Islet precursor cell (in vitro differentiated cells): ENCODE measurements at regions not wholly inside any gene's neighbourhood (a gene's known extent, or its start where the extent isn't known, plus 50 kb on each side); places are given as distances from the start of the nearest gene placed in this dataset.

Experiments
- DNase-seq: peaks from one replicate; pipeline ENCODE4 v3.0.0-alpha.2; 2018

GRCh38 chr2:128402911-128403670 is 84.4 kb upstream of the HS6ST1 start:
- DNase-seq, result peak; percentile 51

GRCh38 chr2:128403814-128404708 is 85.4 kb upstream of the HS6ST1 start:
- peak; percentile 21 for DNase-seq

DNA sequence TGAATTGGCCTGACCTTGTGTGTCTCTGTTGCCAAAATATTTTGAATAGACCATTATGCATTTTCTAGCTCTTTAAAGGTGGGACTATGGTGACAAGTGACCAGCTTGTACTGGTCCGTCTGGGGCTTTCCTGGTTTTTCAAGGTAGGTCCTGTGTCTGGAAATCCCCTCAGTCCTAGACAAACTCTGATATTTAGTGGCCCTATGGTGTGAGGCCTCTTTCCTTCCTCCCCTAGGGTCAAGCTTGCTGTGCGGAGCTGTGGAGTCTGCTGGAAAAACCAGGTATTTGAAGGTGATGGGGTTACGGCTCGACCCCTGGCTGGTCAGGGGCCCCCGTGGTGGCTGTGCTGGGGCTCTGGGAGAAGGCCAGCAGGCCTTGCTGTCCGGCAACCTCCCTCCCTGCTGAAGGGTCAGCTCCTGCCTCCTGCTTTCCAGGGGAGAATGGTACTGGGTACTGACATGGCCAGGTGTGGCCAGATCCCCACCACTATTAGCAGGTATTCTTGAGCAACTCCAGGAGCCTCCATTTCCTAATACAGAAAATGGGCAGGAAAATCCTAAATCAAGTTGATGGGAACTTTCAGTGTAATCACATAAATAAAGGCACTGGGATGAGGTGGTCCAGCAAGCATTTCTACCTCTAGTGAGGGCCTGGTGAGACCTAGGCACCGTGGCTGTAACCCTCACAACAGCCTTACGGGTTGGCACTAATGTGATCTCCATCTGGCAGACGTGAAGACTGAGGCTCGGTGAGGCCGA is 86.2 kb upstream of the HS6ST1 start:
- DNase-seq, result peak; percentile 44

DNA sequence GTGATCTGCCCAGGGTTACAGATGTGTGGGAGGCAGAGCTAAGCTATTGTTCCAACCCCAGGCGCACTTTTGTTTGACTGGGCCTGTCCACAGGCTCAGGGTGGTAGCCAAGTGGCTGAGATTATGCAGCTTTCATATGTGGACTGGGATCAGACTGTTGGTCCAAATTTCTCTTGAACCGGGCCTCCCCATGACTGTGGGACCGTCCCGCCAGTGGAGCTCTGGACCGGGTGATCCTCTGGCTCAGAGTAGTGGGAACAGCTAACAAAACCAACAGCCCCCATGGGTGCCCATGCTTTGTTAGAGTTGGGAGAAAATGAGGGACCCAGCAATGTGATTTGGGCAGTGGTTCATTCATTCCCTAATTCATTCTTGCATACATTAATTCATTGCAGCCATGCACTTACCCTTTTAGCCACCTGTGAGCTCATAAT is 86.8 kb upstream of the HS6ST1 start:
- no peak for DNase-seq

DNA sequence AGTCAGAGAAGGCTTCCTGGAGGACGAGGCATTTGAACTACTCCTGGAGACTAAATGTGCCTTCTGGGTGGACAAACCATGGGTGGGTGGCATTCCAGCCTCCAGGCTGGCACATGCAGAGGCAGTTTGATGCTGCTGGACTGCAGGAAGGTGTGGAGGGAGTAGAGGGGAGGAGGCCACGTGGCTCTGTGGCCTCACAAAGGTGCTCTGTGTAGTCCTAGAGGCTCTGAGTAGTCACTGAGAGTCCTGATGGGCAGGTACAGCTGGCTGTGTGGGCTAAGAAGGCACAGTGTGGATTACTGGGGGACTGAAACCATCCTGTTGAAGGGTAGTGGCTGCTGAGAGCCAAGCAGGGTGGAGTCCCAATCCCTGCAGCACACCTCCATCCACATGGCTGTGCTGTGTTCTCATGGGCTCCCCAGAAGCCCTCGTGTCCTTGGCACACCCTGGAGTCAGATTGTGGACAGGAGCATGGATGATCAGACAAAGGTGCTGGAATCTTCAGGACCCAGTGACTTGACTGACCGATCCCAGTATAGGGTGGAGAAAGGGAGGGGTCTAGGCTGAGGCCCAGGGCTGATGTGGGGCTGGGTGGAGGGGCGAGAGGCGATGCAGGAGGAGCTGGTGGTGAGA is 87.4 kb upstream of the HS6ST1 start:
- peak; percentile 53 for DNase-seq

DNA sequence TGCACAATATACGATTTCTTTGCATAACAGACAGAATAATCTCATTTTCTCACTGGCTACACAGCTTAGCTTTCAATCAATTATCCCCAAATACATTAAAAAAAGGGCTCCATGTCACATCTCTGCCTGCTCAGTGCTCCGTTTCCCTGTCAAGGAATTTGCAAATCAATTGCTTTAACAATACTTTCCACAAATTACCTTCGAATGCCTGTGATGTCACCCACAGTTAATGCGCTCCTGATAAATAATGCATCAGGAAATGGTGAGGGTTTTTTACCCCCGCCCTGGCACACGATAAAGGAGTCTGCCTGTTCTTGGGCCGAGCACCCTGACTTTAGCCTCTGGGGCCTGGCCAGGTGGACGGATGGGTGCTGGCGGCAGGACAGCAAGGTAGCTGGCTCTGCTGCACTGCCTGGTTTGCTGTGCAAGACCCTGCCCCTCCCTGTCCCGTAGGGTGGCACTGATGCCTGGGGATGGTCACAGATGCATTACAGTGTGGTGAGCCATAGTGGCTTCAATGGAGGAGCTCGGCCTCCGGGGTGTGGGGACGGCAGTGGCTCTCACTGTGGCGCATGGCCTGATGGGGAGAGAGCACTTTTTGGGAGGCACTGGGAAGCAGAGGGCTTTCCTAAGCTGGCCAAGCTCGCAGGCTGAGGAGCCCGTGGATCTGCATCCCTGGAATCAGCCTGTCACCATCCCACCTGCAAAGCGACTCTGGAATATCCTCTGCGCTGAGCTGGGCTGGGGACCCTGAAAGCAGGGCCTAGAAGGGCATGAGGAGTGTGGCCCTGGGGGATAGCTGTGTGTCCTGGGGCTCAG is 88.3 kb upstream of the HS6ST1 start:
- peak; percentile 51 for DNase-seq

DNA sequence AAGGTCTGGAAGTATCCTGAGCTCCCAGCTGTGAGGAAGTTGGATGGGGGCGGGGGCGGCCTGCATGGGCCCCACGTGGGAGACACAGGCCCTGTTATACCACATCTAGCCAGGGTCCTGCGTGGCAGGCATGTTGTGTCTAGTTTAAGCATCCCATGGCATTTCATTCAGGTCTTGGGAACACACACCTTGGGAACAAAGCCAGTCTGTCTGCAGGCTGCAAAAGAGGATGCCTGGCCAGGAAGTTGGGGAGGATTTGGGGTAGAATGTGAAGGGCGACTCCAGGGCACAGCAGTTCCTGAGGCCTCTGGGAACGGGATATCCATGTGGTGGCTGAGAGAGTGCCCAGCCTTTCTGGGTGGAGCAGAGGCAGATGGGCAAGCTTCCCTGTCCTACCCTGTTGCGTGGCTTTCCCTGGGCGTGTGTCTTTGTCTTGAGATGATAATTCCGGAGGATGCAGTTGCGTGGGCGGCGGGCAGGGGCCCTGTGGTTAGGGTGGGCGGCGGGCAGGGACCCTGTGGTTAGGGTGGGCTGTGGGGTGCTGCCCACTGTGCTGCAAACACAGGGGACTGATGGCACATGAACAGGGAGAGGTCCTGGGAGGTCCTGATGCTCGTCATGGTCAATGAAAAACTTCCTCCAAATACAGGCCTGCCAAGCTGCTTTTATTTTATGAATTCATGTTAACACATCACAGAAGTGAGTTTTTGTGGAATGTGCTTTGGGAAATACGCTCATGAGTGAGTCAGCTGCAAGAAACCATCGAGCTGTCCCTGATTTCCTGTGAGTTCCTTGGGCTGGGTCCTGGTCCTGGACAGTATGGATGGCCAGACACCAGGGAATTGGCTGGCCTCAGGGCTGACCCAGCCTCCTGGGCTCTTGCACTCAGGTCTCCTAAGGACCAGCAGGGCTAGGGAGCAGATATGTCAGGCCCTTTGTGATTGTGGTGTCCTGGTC is 90.0 kb upstream of the HS6ST1 start:
- peak; percentile 73 for DNase-seq

DNA sequence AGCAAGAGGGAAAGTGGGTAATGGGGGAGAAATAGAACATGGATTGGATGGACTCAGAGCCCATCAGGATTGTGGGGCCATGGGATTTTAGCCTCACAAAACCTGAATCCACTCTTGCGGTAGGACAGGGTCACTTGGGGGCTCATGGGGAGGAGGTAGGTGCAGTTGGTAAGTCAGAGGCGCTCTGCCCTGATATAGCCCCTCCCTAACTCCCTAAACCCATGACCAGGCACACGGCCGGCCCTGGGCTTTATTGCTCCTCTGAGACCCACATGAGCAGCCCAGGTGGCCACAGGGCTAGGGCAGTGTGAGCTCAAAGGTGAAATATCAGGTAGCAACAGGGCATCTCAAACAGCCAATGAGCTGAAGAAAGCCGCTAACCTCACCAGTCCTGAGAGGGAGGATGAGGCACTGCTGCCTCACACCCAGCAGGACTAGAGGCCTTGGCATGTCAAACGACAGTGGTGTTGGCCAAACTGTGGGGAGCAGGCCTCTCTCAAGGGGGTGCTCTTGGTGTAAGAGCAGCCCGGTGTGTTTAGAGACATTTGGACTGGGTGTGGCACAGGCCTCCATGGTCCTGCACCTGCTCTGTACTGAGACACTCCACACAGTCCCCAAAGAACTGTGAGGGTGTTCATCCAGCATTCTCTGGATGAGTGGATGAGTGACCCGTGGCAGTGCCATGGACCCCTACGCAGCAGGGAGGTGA is 90.8 kb upstream of the HS6ST1 start:
- peak; percentile 44 for DNase-seq

- peak; percentile 42 for DNase-seq
These were observed 91.5 kb upstream of the HS6ST1 start for GRCh38 chr2:128410035-128410757.

DNA sequence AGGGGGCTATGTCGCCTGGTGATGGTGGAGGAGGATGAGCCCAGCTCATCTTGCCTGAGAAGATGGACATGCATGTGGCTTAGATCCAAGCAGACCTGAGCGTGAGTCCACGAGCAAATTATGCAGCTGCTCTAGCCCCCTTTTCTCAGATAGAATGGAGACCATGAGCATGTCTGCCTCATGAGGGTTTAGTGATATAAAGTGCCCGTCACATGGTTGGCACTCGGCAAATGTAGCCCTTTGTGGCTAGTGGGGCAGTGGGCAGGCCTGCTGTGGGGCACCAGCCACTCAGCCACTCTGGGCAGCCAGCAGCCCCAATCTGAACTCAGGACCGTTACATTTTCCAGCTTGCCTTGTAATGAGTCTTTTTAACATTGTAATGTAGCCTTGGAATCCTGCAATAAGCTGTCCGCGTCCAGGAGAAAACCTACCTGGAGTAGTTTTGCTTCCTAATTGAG is 92.1 kb upstream of the HS6ST1 start:
- peak; percentile 27 for DNase-seq

- peak; percentile 33 for DNase-seq
These were observed 92.8 kb upstream of the HS6ST1 start for GRCh38 chr2:128411431-128411830.

DNA sequence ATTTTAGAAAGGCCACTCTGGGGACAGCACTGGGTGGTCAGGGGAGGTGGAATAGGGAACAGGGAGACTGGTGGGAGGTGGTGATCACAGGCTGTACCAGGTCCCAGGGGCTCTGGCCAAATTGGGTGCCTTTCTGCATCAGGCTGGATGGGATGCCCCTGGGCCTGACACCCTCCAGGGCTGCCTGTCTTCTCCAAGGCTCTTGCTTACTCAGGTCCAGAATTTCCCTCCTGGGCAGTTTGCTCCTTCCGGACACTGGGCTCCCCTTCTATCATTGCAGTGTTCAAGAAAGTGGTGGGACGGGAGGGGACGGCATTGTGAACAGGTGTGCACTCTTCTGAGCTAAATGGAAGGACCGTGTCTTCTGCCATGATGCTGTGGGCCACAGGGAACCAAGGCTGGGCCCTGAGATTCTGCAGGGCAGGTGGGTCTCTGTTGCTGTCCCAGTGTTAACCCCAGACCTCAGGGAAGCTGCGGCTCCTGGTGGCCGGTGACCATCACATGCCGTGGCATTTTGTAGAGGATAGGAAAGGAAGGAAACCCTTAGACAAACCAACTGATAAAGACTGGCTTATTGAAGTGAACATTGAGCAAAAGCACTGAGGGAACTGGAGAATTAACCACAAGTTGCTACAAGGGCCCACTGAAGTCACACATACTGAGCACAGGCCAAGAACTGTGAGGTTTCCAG is 93.7 kb upstream of the HS6ST1 start:
- DNase-seq, result peak; percentile 40

- no peak for DNase-seq
These were observed 94.5 kb upstream of the HS6ST1 start for GRCh38 chr2:128413014-128413717.

DNA sequence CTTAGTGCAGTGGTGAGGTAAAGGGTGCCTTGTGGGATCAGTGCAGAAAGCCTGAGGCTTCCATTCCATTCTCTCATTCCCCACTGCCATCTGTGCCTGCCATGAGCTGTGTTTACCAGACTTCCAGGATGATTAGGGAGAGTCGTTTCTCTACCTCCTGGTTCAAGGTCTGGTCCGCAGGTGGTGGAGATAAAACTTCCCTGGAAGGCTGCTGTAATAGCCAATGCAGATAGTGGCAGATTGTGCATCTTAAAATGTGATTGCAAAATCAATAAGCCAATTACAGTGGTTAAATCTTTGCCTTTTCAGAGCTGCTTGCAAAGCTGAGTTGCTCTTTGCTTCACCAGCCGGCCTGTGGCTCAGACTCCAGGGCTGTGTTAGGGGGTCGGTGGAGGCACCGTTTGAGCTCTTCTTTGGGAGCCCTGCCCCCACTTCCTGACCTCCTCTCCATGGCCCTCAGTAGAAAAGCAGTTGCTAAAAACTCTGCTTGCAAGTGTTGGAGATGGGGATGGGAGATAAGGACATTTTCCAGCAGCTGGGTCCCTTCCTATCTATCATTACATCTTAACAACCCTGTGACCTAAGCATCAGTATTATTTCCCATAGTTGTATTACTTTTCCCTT is 95.2 kb upstream of the HS6ST1 start:
- peak; percentile 71 for DNase-seq

- peak; percentile 51 for DNase-seq
These were observed 95.7 kb upstream of the HS6ST1 start for GRCh38 chr2:128414351-128414750.

DNA sequence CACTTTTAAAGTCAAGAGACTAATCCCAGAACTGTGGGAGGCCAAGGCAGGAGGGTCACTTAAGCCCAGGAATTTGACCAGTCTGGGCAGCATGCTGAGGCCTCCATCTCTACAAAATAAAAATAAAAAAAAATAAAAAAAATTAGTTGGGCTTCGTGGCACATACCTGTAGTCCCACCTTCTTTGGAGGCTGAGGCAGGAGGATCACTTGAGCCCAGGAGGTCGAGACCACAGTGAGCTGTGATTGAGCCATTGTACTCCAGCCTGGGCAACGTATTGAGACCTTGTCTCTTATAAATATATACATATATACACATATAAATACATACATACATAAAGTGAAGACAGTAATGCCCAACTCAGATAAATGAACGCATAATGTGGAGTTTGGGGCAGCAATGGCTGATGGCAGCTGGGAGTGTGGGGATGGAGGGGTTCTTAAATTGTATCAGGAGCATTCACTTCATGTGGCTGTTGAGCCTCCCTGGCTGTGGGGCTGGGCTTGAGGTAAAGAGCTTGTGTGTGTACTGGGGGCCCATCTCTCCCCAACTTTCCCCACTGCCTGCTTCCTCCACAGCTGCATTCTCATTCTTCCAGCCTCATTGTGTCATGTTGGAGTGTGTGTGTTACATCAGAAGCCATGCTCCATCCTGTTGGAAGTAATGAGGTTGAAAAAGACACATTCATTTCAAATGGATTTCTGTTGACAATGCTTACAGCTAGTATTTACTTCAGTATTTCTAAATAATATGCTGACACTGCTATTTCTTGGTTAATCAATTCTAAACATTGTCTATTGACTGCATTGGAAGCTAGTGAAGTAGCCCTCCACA is 96.5 kb upstream of the HS6ST1 start:
- no peak for DNase-seq

- no peak for DNase-seq
These were observed 97.1 kb upstream of the HS6ST1 start for GRCh38 chr2:128415779-128416061.
